Caco-2 (cell line): ENCODE measurements at regions not wholly inside any gene's neighbourhood (a gene's known extent, or its start where the extent isn't known, plus 50 kb on each side); places are given as distances from the start of the nearest gene placed in this dataset.

Experiments
- BruUV-seq: library from RNA; stranded (reverse); fragments of 400-500 nt; replicated peaks from 2 replicates; lab custom pipeline; 2021; lab: Mats Ljungman, UMichigan
- CTCF ChIA-PET: fragments of 300-600 bp; sonication (Branson Sonifier 250); formaldehyde crosslinking; loops from one replicate; lab custom pipeline; 2022; ENCODE audit warnings: antibody characterized with exemption; lab: Charles Lee
- POLR2A ChIA-PET: fragments of 300-600 bp; sonication (Branson Sonifier 250); formaldehyde crosslinking; loops from one replicate; lab custom pipeline; 2022; ENCODE audit warnings: antibody characterized with exemption; lab: Charles Lee
- DNase-seq, 2 experiments: peaks; one replicate each; pipeline versions ENCODE4 v3.0.0 to v3.0.0-alpha.2; 2020 to 2022
- H3K27me3 ChIP-seq: replicated peaks from 2 replicates; pipeline ENCODE4 v1.6.0; 2011; ENCODE audit warnings: low read length; ENCODE audit not compliant: control insufficient read depth, insufficient read depth
- H3K36me3 ChIP-seq: 2 replicates; pipeline ENCODE4 v1.5.1; 2011; ENCODE audit warnings: low read length; ENCODE audit not compliant: control insufficient read depth, insufficient read depth
- H3K4me1 ChIP-seq: fragments of 250-450 bp; sonication (Bioruptor Pico); 2 replicates; pipeline ENCODE4 v1.5.1; 2020; ENCODE audit warnings: mild to moderate bottlenecking
- H3K4me3 ChIP-seq: 2 replicates; pipeline ENCODE4 v1.5.1; 2011; ENCODE audit warnings: low read depth, mild to moderate bottlenecking, control low read depth, low read length
- H3K9me3 ChIP-seq: fragments of 250-450 bp; sonication (Bioruptor Pico); 2 replicates; pipeline ENCODE4 v1.5.1; 2020; ENCODE audit warnings: mild to moderate bottlenecking, moderate library complexity
- H3K27ac Mint-ChIP-seq: one replicate; pipeline ENCODE4 v1.8.0; 2022; ENCODE audit warnings: mixed read lengths; ENCODE audit not compliant: unreplicated experiment
- H3K27me3 Mint-ChIP-seq: one replicate; pipeline ENCODE4 v1.8.0; 2022; ENCODE audit warnings: mixed read lengths; ENCODE audit not compliant: insufficient read depth, unreplicated experiment
- H3K36me3 Mint-ChIP-seq: one replicate; pipeline ENCODE4 v1.8.0; 2022; ENCODE audit warnings: mild to moderate bottlenecking, mixed read lengths; ENCODE audit not compliant: insufficient read depth, unreplicated experiment
- H3K4me1 Mint-ChIP-seq: one replicate; pipeline ENCODE4 v1.8.0; 2022; ENCODE audit warnings: low read depth, mixed read lengths; ENCODE audit not compliant: unreplicated experiment
- H3K4me3 Mint-ChIP-seq: one replicate; pipeline ENCODE4 v1.8.0; 2022; ENCODE audit warnings: mild to moderate bottlenecking, moderate library complexity, mixed read lengths; ENCODE audit not compliant: unreplicated experiment
- H3K9me3 Mint-ChIP-seq: one replicate; pipeline ENCODE4 v1.8.0; 2022; ENCODE audit warnings: mixed read lengths; ENCODE audit not compliant: unreplicated experiment
- intact Hi-C: fragments of 100-400 bp; cut with micrococcal nuclease; formaldehyde crosslinking; loops from one replicate; pipeline ENCODE4 v1.10.0; 2022; ENCODE audit not compliant: unreplicated experiment
- TF ChIP-seq, protein P1 (sequence below), 2 experiments: fragments of 200-600 bp in 1 of 2; IDR thresholded peaks; 1 replicate in 1 of 2; 2 replicates in 1 of 2; pipeline versions ENCODE4 v1.5.1 to v1.8.0; 2011 to 2022; ENCODE audit warnings: antibody characterized with exemption in 1 of 2, control low read depth in 1 of 2, inconsistent platforms in 1 of 2, low read depth in 1 of 2, low read length in 1 of 2, mild to moderate bottlenecking in 1 of 2, moderate library complexity in 1 of 2; ENCODE audit not compliant: insufficient read depth in 1 of 2, severe bottlenecking in 1 of 2, unreplicated experiment in 1 of 2

DNA sequence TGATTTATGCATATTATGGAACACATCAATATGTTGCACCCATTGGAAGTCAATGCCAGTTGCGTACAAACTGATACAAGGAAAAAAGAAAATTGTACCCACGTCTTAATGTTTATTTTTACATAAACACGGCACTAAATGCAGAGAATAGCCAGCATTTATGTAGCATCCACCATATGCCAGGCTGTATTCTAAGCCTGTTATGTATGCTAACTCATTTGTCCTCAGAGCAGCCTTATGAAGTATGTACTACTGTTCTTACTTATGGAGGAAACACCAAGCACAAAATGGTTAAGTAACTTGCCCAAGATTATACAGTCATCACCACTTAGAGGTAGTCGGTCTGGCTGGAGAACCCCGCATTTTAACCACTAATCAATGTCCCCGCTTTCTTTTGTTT lies 837.9 kb upstream of the RBFOX1 start:
- no peak overlapping the region for H3K27ac Mint-ChIP-seq
- H3K4me1 Mint-ChIP-seq = no peaks in the 10 kb centered on the region
- no peak overlapping the region for H3K4me3 ChIP-seq
- no peak overlapping the region for H3K4me3 Mint-ChIP-seq
- BruUV-seq = no TSS peak
- H3K9me3 Mint-ChIP-seq = no peaks in the 10 kb centered on the region
- no peaks in the 10 kb centered on the region for H3K36me3 ChIP-seq
- H3K4me1 ChIP-seq = no peaks in the 10 kb centered on the region
- H3K27me3 Mint-ChIP-seq = no peaks in the 10 kb centered on the region
- ChIA-PET POLR2A (no interaction called here), CTCF (no interaction called here)
- no peaks in the 10 kb centered on the region for H3K27me3 ChIP-seq
- no peaks in the 10 kb centered on the region for H3K36me3 Mint-ChIP-seq
- intact Hi-C loops = no loop called here
- H3K9me3 ChIP-seq = no peaks in the 10 kb centered on the region
- no peak for DNase-seq
- TF ChIP-seq, protein P1, sequence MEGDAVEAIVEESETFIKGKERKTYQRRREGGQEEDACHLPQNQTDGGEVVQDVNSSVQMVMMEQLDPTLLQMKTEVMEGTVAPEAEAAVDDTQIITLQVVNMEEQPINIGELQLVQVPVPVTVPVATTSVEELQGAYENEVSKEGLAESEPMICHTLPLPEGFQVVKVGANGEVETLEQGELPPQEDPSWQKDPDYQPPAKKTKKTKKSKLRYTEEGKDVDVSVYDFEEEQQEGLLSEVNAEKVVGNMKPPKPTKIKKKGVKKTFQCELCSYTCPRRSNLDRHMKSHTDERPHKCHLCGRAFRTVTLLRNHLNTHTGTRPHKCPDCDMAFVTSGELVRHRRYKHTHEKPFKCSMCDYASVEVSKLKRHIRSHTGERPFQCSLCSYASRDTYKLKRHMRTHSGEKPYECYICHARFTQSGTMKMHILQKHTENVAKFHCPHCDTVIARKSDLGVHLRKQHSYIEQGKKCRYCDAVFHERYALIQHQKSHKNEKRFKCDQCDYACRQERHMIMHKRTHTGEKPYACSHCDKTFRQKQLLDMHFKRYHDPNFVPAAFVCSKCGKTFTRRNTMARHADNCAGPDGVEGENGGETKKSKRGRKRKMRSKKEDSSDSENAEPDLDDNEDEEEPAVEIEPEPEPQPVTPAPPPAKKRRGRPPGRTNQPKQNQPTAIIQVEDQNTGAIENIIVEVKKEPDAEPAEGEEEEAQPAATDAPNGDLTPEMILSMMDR (IDR thresholded peaks at IDR 0.05; ENCODE audit: insufficient read depth in 1 of 2, low read depth in 1 of 2, low read length in 1 of 2, severe bottlenecking in 1 of 2, unreplicated experiment in 1 of 2) = no peak

GRCh38 chr16:6493555-6493954 lies 839.1 kb upstream of the RBFOX1 start:
- BruUV-seq = no TSS peak
- intact Hi-C loops = no loop called here
- no peak overlapping the region for H3K4me3 ChIP-seq
- no peaks in the 10 kb centered on the region for H3K27me3 Mint-ChIP-seq
- H3K9me3 ChIP-seq = no peaks in the 10 kb centered on the region
- POLR2A ChIA-PET = no interaction called here
- H3K4me1 ChIP-seq = no peaks in the 10 kb centered on the region
- H3K36me3 ChIP-seq = no peaks in the 10 kb centered on the region
- CTCF ChIA-PET = no interaction called here
- no peak for DNase-seq
- H3K4me3 Mint-ChIP-seq = no peak overlapping the region
- no peaks in the 10 kb centered on the region for H3K9me3 Mint-ChIP-seq
- no peaks in the 10 kb centered on the region for H3K27me3 ChIP-seq
- TF ChIP-seq, protein P1 (IDR thresholded peaks at IDR 0.05; ENCODE audit: insufficient read depth in 1 of 2, low read depth in 1 of 2, low read length in 1 of 2, severe bottlenecking in 1 of 2, unreplicated experiment in 1 of 2) = no peak
- H3K36me3 Mint-ChIP-seq = no peaks in the 10 kb centered on the region
- H3K27ac Mint-ChIP-seq = no peak overlapping the region
- H3K4me1 Mint-ChIP-seq = no peaks in the 10 kb centered on the region

- no peaks in the 10 kb centered on the region for H3K9me3 Mint-ChIP-seq
- Histone ChIP-seq H3K4me1 (no peaks in the 10 kb centered on the region), H3K9me3 (no peaks in the 10 kb centered on the region), H3K36me3 (no peaks in the 10 kb centered on the region), H3K27me3 (no peaks in the 10 kb centered on the region), H3K4me3 (no peak overlapping the region)
- DNase-seq = no peak
- ChIA-PET CTCF (no interaction called here), POLR2A (no interaction called here)
- no peak overlapping the region for H3K4me3 Mint-ChIP-seq
- no TSS peak for BruUV-seq
- intact Hi-C loops = no loop called here
- TF ChIP-seq, protein P1 (IDR thresholded peaks at IDR 0.05; ENCODE audit: insufficient read depth in 1 of 2, low read depth in 1 of 2, low read length in 1 of 2, severe bottlenecking in 1 of 2, unreplicated experiment in 1 of 2) = no peak
- H3K27ac Mint-ChIP-seq = no peak overlapping the region
- no peaks in the 10 kb centered on the region for H3K36me3 Mint-ChIP-seq
- H3K4me1 Mint-ChIP-seq = no peaks in the 10 kb centered on the region
- peaks cover 3% of the 10 kb centered on the region for H3K27me3 Mint-ChIP-seq
Observed at GRCh38 chr16:6492742-6493141, 839.9 kb upstream of the RBFOX1 start.
